ENCODE measurements at regions not wholly inside any gene's neighbourhood (a gene's known extent, or its start where the extent isn't known, plus 50 kb on each side); places are given as distances from the start of the nearest gene placed in this dataset.

GRCh38 chr10:121306159-121306673 is 292.0 kb downstream of the FGFR2 start:
- H3K4me3 ChIP-seq = no peak overlapping the region
- H3K36me3 ChIP-seq = no peaks in the 10 kb centered on the region
- no peak for TF ChIP-seq CTCF (IDR thresholded peaks at IDR 0.05)
- no peak for DNase-seq
- H3K27ac ChIP-seq = no peak overlapping the region
- intact Hi-C loops (cut with DNase I) = no loop called here
- no peaks in the 10 kb centered on the region for H3K27me3 ChIP-seq
- H3K4me1 ChIP-seq = no peaks in the 10 kb centered on the region
- H3K9me3 ChIP-seq = no peaks in the 10 kb centered on the region
- H3K9ac ChIP-seq (ENCODE audit: low read depth in 2 of 2, low read length in 2 of 2) = no peak overlapping the region

DNA sequence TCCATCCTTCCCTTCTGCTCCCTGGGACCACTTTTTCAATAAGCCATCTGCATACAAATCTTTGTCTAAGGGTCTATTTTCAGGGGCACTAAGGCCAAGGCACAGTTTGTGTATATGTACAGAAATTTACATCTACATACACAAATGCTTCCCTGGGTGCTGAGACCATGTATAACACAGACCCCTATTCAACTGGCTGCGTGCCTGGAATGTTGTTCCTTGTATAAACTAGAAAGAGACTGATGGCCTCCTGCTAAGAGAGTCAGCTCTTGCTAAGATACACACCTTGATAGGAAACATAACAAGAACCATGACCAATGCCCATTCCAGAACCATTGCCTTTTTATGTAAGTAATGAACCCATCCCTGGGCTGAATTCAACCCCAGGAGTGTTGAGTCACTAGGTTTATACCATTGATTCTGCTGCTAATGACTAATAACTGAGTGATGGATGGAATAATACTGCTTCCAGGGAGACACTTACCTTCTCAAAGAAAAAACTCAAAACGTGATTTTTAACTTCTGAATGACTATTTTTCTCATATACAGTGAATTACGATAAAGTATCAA is 290.7 kb downstream of the FGFR2 start:
- Histone ChIP-seq H3K4me1 (no peaks in the 10 kb centered on the region), H3K9ac (ENCODE audit: low read depth in 2 of 2, low read length in 2 of 2) (no peak overlapping the region), H3K27me3 (no peaks in the 10 kb centered on the region), H3K9me3 (no peaks in the 10 kb centered on the region), H3K4me3 (no peak overlapping the region), H3K27ac (no peak overlapping the region), H3K36me3 (no peaks in the 10 kb centered on the region)
- intact Hi-C loops (cut with DNase I) = no loop called here
- DNase-seq = no peak
- no peak for TF ChIP-seq CTCF (IDR thresholded peaks at IDR 0.05)

- Histone ChIP-seq H3K4me3 (no peak overlapping the region), H3K4me1 (no peaks in the 10 kb centered on the region), H3K9me3 (no peaks in the 10 kb centered on the region), H3K9ac (ENCODE audit: low read depth in 2 of 2, low read length in 2 of 2) (no peak overlapping the region), H3K36me3 (no peaks in the 10 kb centered on the region), H3K27me3 (no peaks in the 10 kb centered on the region), H3K27ac (no peak overlapping the region)
- intact Hi-C loops (cut with DNase I) = no loop called here
- DNase-seq = no peak
- TF ChIP-seq CTCF (IDR thresholded peaks at IDR 0.05) = no peak
These were observed 290.2 kb downstream of the FGFR2 start for GRCh38 chr10:121308020-121308419.

- H3K9me3 ChIP-seq = no peaks in the 10 kb centered on the region
- DNase-seq = no peak
- no peak overlapping the region for H3K9ac ChIP-seq (ENCODE audit: low read depth in 2 of 2, low read length in 2 of 2)
- H3K27me3 ChIP-seq = no peaks in the 10 kb centered on the region
- no peak for TF ChIP-seq CTCF (IDR thresholded peaks at IDR 0.05)
- H3K27ac ChIP-seq = no peak overlapping the region
- no peaks in the 10 kb centered on the region for H3K36me3 ChIP-seq
- H3K4me1 ChIP-seq = no peaks in the 10 kb centered on the region
- intact Hi-C loops (cut with DNase I) = no loop called here
- H3K4me3 ChIP-seq = no peak overlapping the region
These were observed 289.1 kb downstream of the FGFR2 start for GRCh38 chr10:121309164-121309563.

GRCh38 chr10:121310151-121310711 is 288.0 kb downstream of the FGFR2 start:
- no peaks in the 10 kb centered on the region for H3K27me3 ChIP-seq
- no peaks in the 10 kb centered on the region for H3K36me3 ChIP-seq
- TF ChIP-seq CTCF (IDR thresholded peaks at IDR 0.05) = no peak
- H3K4me3 ChIP-seq = no peak overlapping the region
- no peaks in the 10 kb centered on the region for H3K9me3 ChIP-seq
- H3K9ac ChIP-seq (ENCODE audit: low read depth in 2 of 2, low read length in 2 of 2) = no peak overlapping the region
- no peaks in the 10 kb centered on the region for H3K4me1 ChIP-seq
- DNase-seq = no peak
- intact Hi-C loops (cut with DNase I) = no loop called here
- no peak overlapping the region for H3K27ac ChIP-seq
